GM21786 (cell line): ENCODE measurements at regions not wholly inside any gene's neighbourhood (a gene's known extent, or its start where the extent isn't known, plus 50 kb on each side); places are given as distances from the start of the nearest gene placed in this dataset.
"Not testable (repeated sequence)": the region's sequence is repeated elsewhere in the genome, so short reads cannot be mapped to it uniquely, and the experiment has no call there.

Experiments used
- ATAC-seq: cut with Tn5 transposase; IDR thresholded peaks from one replicate; pipeline ENCODE4 v1.9.1; 2021; ENCODE audit not compliant: unreplicated experiment

- ATAC-seq, result no peak
Observed at GRCh38 chrX:69063486-69063885, 101.8 kb downstream of the PJA1 start.

GRCh38 chrX:69062493-69062892 is 102.8 kb downstream of the PJA1 start:
- ATAC-seq, result no peak

- ATAC-seq, result no peak
Observed at GRCh38 chrX:69060631-69061408, 104.4 kb downstream of the PJA1 start.

- no peak for ATAC-seq
Observed at GRCh38 chrX:69055193-69055592, 110.1 kb downstream of the PJA1 start.

GRCh38 chrX:69054497-69054896 is 110.8 kb downstream of the PJA1 start:
- not testable (repeated sequence) for ATAC-seq

- no peak for ATAC-seq
Observed at GRCh38 chrX:69051901-69052300, 113.4 kb downstream of the PJA1 start.

- ATAC-seq, result no peak
Observed at GRCh38 chrX:69050051-69050765, 115.0 kb downstream of the PJA1 start.

- no peak for ATAC-seq
Observed at GRCh38 chrX:69046996-69047490, 118.2 kb downstream of the PJA1 start.

- no peak for ATAC-seq
Observed at GRCh38 chrX:69045616-69046345, 119.5 kb downstream of the PJA1 start.

- no peak for ATAC-seq
Observed at GRCh38 chrX:69038816-69039215, 126.4 kb downstream of the PJA1 start.

- no peak for ATAC-seq
Observed at GRCh38 chrX:69038188-69038587, 127.1 kb downstream of the PJA1 start.

- no peak for ATAC-seq
Observed at GRCh38 chrX:69037786-69038185, 127.5 kb downstream of the PJA1 start.

GRCh38 chrX:69036674-69037573 is 128.3 kb downstream of the PJA1 start:
- no peak for ATAC-seq

- no peak for ATAC-seq
Observed at GRCh38 chrX:69034451-69034850, 130.8 kb downstream of the PJA1 start.

- ATAC-seq, result no peak
Observed at GRCh38 chrX:69033936-69034335, 131.3 kb downstream of the PJA1 start.

GRCh38 chrX:69032601-69033000 is 132.7 kb downstream of the PJA1 start:
- ATAC-seq, result no peak

- ATAC-seq, result no peak
Observed at GRCh38 chrX:69031971-69032391, 133.3 kb downstream of the PJA1 start.

GRCh38 chrX:69031181-69031580 is 134.1 kb downstream of the PJA1 start:
- ATAC-seq, result no peak

GRCh38 chrX:69029771-69030170 is 135.5 kb downstream of the PJA1 start:
- ATAC-seq, result no peak

GRCh38 chrX:69028761-69029120 is 136.5 kb downstream of the PJA1 start:
- no peak for ATAC-seq
